ENCODE measurements at regions not wholly inside any gene's neighbourhood (a gene's known extent, or its start where the extent isn't known, plus 50 kb on each side); places are given as distances from the start of the nearest gene placed in this dataset.
"Not testable (repeated sequence)": the region's sequence is repeated elsewhere in the genome, so short reads cannot be mapped to it uniquely, and the experiment has no call there.

DNA sequence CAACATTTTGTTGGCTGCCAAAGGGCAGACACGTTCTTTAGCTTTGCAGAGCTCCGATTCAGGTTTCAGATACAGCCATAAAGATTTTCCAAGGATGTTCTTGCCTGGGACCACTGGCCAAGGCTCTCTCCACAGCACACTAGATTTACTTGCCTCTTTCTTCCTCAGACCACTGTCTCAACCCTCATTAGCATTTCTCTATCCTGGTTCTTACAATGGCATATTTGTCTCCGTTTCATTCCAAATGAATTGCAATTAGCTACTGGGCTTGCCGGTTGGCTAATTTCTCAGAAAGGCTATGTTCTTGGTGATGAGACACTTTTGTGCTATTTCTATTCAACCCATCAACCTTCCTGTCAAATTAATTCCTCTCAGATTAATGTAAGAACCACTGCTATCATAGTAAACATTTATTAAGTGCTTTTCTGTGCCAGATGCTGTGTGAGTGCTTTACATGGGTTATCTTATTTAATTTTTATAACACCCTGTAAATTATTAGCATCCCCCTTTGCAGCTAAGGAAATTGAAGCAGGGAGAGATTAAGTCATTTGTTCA lies 118.4 kb upstream of the NR3C1 start:
- Histone ChIP-seq H2AFZ (ENCODE audit: control insufficient read depth, low read length) (no peak overlapping the region), H3K9me1 (ENCODE audit: control insufficient read depth, extremely low read depth, insufficient read depth, low read length) (no peaks in the 10 kb centered on the region), H3K4me2 (ENCODE audit: control insufficient read depth, extremely low read depth, insufficient read depth, low read depth, low read length) (no peak overlapping the region), H3K79me2 (ENCODE audit: control insufficient read depth, insufficient read depth, low read length) (no peaks in the 10 kb centered on the region), H3K27ac (ENCODE audit: control insufficient read depth, insufficient read depth, low read length) (no peak overlapping the region), H3K9me3 (ENCODE audit: control insufficient read depth, low read depth, low read length) (no peaks in the 10 kb centered on the region), H4K20me1 (ENCODE audit: control insufficient read depth, extremely low read depth, insufficient read depth, low read length) (no peaks in the 10 kb centered on the region), H3K9ac (ENCODE audit: control insufficient read depth, extremely low read depth, insufficient read depth, low read length) (no peak overlapping the region), H3K36me3 (ENCODE audit: control insufficient read depth in 2 of 2, extremely low read depth in 1 of 2, insufficient read depth in 2 of 2, low read length in 2 of 2) (no peaks in the 10 kb centered on the region), H3K4me3 (ENCODE audit: control insufficient read depth in 2 of 3, extremely low read depth in 1 of 3, insufficient read depth in 2 of 3, low read depth in 1 of 3, low read length in 3 of 3) (no peak overlapping the region), H3K4me1 (ENCODE audit: control insufficient read depth, extremely low read depth, insufficient read depth, low read length) (no peaks in the 10 kb centered on the region), H3K27me3 (ENCODE audit: control insufficient read depth, extremely low read depth, insufficient read depth, low read length) (no peaks in the 10 kb centered on the region)
- DNase-seq (ENCODE audit: low read depth, low spot score) (no peak), FAIRE-seq (no peak)
- TF ChIP-seq, protein P1, sequence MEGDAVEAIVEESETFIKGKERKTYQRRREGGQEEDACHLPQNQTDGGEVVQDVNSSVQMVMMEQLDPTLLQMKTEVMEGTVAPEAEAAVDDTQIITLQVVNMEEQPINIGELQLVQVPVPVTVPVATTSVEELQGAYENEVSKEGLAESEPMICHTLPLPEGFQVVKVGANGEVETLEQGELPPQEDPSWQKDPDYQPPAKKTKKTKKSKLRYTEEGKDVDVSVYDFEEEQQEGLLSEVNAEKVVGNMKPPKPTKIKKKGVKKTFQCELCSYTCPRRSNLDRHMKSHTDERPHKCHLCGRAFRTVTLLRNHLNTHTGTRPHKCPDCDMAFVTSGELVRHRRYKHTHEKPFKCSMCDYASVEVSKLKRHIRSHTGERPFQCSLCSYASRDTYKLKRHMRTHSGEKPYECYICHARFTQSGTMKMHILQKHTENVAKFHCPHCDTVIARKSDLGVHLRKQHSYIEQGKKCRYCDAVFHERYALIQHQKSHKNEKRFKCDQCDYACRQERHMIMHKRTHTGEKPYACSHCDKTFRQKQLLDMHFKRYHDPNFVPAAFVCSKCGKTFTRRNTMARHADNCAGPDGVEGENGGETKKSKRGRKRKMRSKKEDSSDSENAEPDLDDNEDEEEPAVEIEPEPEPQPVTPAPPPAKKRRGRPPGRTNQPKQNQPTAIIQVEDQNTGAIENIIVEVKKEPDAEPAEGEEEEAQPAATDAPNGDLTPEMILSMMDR (optimal IDR thresholded peaks at IDR 0.05 in 1 of 3, IDR thresholded peaks at IDR 0.05 in 1 of 3, conservative IDR thresholded peaks at IDR 0.05 in 1 of 3; ENCODE audit: extremely low read depth in 1 of 3, insufficient read depth in 2 of 3, low read length in 3 of 3): no peak
- no peak for TF ChIP-seq EZH2 (IDR thresholded peaks at IDR 0.05; ENCODE audit: low read length)
- dilution Hi-C loops (cut with MboI; ENCODE audit: extremely low pct_ligation_motif_present, low sequenced_read_pairs): no loop called here

GRCh38 chr5:143521141-143521540 lies 117.7 kb upstream of the NR3C1 start:
- no peaks in the 10 kb centered on the region for H3K9me3 ChIP-seq (ENCODE audit: control insufficient read depth, low read depth, low read length)
- no peak overlapping the region for H3K4me3 ChIP-seq (ENCODE audit: control insufficient read depth in 2 of 3, extremely low read depth in 1 of 3, insufficient read depth in 2 of 3, low read depth in 1 of 3, low read length in 3 of 3)
- H3K79me2 ChIP-seq (ENCODE audit: control insufficient read depth, insufficient read depth, low read length): no peaks in the 10 kb centered on the region
- H2AFZ ChIP-seq (ENCODE audit: control insufficient read depth, low read length): no peak overlapping the region
- H3K27ac ChIP-seq (ENCODE audit: control insufficient read depth, insufficient read depth, low read length): no peak overlapping the region
- FAIRE-seq: no peak
- no peaks in the 10 kb centered on the region for H4K20me1 ChIP-seq (ENCODE audit: control insufficient read depth, extremely low read depth, insufficient read depth, low read length)
- H3K4me2 ChIP-seq (ENCODE audit: control insufficient read depth, extremely low read depth, insufficient read depth, low read depth, low read length): no peak overlapping the region
- no peaks in the 10 kb centered on the region for H3K36me3 ChIP-seq (ENCODE audit: control insufficient read depth in 2 of 2, extremely low read depth in 1 of 2, insufficient read depth in 2 of 2, low read length in 2 of 2)
- H3K9ac ChIP-seq (ENCODE audit: control insufficient read depth, extremely low read depth, insufficient read depth, low read length): no peak overlapping the region
- no peaks in the 10 kb centered on the region for H3K9me1 ChIP-seq (ENCODE audit: control insufficient read depth, extremely low read depth, insufficient read depth, low read length)
- H3K4me1 ChIP-seq (ENCODE audit: control insufficient read depth, extremely low read depth, insufficient read depth, low read length): no peaks in the 10 kb centered on the region
- TF ChIP-seq EZH2 (IDR thresholded peaks at IDR 0.05; ENCODE audit: low read length): no peak
- TF ChIP-seq, protein P1 (optimal IDR thresholded peaks at IDR 0.05 in 1 of 3, IDR thresholded peaks at IDR 0.05 in 1 of 3, conservative IDR thresholded peaks at IDR 0.05 in 1 of 3; ENCODE audit: extremely low read depth in 1 of 3, insufficient read depth in 2 of 3, low read length in 3 of 3): no peak
- no peaks in the 10 kb centered on the region for H3K27me3 ChIP-seq (ENCODE audit: control insufficient read depth, extremely low read depth, insufficient read depth, low read length)
- dilution Hi-C loops (cut with MboI; ENCODE audit: extremely low pct_ligation_motif_present, low sequenced_read_pairs): no loop called here
- DNase-seq (ENCODE audit: low read depth, low spot score): no peak

DNA sequence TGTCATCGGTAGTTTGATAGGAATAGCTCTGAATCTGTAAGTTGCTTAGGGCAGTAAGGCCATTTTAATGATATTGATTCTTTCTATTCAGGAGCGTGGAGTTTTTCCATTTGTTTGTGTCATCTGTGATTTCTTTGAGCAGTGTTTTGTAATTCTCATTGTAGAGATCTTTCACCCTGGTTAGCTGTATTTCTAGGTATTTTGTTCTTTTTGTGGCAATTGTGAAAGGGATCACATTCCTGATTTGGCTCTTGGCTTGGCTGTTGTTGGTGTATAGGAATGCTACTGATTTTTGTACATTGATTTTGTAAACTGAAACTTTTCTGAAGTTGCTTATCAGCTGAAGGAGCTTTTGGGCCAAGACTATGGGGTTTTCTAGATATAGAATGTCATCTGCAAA lies 115.7 kb upstream of the NR3C1 start:
- DNase-seq (ENCODE audit: low read depth, low spot score); H3K9ac ChIP-seq (ENCODE audit: control insufficient read depth, extremely low read depth, insufficient read depth, low read length); H3K4me1 ChIP-seq (ENCODE audit: control insufficient read depth, extremely low read depth, insufficient read depth, low read length); H3K4me3 ChIP-seq (ENCODE audit: control insufficient read depth in 2 of 3, extremely low read depth in 1 of 3, insufficient read depth in 2 of 3, low read depth in 1 of 3, low read length in 3 of 3); H4K20me1 ChIP-seq (ENCODE audit: control insufficient read depth, extremely low read depth, insufficient read depth, low read length); H3K79me2 ChIP-seq (ENCODE audit: control insufficient read depth, insufficient read depth, low read length); H2AFZ ChIP-seq (ENCODE audit: control insufficient read depth, low read length); H3K27ac ChIP-seq (ENCODE audit: control insufficient read depth, insufficient read depth, low read length); H3K27me3 ChIP-seq (ENCODE audit: control insufficient read depth, extremely low read depth, insufficient read depth, low read length); H3K36me3 ChIP-seq (ENCODE audit: control insufficient read depth in 2 of 2, extremely low read depth in 1 of 2, insufficient read depth in 2 of 2, low read length in 2 of 2); dilution Hi-C loops (cut with MboI; ENCODE audit: extremely low pct_ligation_motif_present, low sequenced_read_pairs); FAIRE-seq; H3K4me2 ChIP-seq (ENCODE audit: control insufficient read depth, extremely low read depth, insufficient read depth, low read depth, low read length); H3K9me1 ChIP-seq (ENCODE audit: control insufficient read depth, extremely low read depth, insufficient read depth, low read length); H3K9me3 ChIP-seq (ENCODE audit: control insufficient read depth, low read depth, low read length): not testable (repeated sequence)

GRCh38 chr5:143517824-143518223 lies 114.3 kb upstream of the NR3C1 start:
- H3K4me1 ChIP-seq (ENCODE audit: control insufficient read depth, extremely low read depth, insufficient read depth, low read length); DNase-seq (ENCODE audit: low read depth, low spot score); H4K20me1 ChIP-seq (ENCODE audit: control insufficient read depth, extremely low read depth, insufficient read depth, low read length); H3K9me1 ChIP-seq (ENCODE audit: control insufficient read depth, extremely low read depth, insufficient read depth, low read length); H2AFZ ChIP-seq (ENCODE audit: control insufficient read depth, low read length); H3K36me3 ChIP-seq (ENCODE audit: control insufficient read depth in 2 of 2, extremely low read depth in 1 of 2, insufficient read depth in 2 of 2, low read length in 2 of 2); H3K4me2 ChIP-seq (ENCODE audit: control insufficient read depth, extremely low read depth, insufficient read depth, low read depth, low read length); FAIRE-seq; H3K27ac ChIP-seq (ENCODE audit: control insufficient read depth, insufficient read depth, low read length); H3K4me3 ChIP-seq (ENCODE audit: control insufficient read depth in 2 of 3, extremely low read depth in 1 of 3, insufficient read depth in 2 of 3, low read depth in 1 of 3, low read length in 3 of 3); H3K27me3 ChIP-seq (ENCODE audit: control insufficient read depth, extremely low read depth, insufficient read depth, low read length); H3K9ac ChIP-seq (ENCODE audit: control insufficient read depth, extremely low read depth, insufficient read depth, low read length); H3K9me3 ChIP-seq (ENCODE audit: control insufficient read depth, low read depth, low read length); H3K79me2 ChIP-seq (ENCODE audit: control insufficient read depth, insufficient read depth, low read length); dilution Hi-C loops (cut with MboI; ENCODE audit: extremely low pct_ligation_motif_present, low sequenced_read_pairs): not testable (repeated sequence)
